WTC11 (cell line): ENCODE measurements at regions not wholly inside any gene's neighbourhood (a gene's known extent, or its start where the extent isn't known, plus 50 kb on each side); places are given as distances from the start of the nearest gene placed in this dataset.

Experiments used
- ATAC-seq: fragments of 200-7000 bp; cut with Tn5 transposase; 2 replicates; pipeline ENCODE4 v1.10.0; 2021; ENCODE audit warnings: mild to moderate bottlenecking, moderate library complexity
- CTCF ChIA-PET: fragments of 300-600 bp; sonication (Branson Sonifier 250); formaldehyde crosslinking; loops from one replicate; lab custom pipeline; 2021; ENCODE audit warnings: antibody characterized with exemption; lab: Charles Lee
- POLR2A ChIA-PET: fragments of 350-600 bp; sonication (Branson Sonifier 250); formaldehyde crosslinking; loops from one replicate; lab custom pipeline; 2021; ENCODE audit warnings: antibody characterized with exemption; lab: Charles Lee
- DNase-seq: peaks from one replicate; pipeline ENCODE4 v3.0.0; 2021; ENCODE audit warnings: low spot score
- H3K27ac Mint-ChIP-seq: 2 replicates; pipeline ENCODE4 v1.8.0; 2021; ENCODE audit warnings: mixed read lengths
- H3K27me3 Mint-ChIP-seq: 2 replicates; pipeline ENCODE4 v1.8.0; 2021; ENCODE audit warnings: low read depth, mild to moderate bottlenecking, moderate library complexity, mixed read lengths
- H3K36me3 Mint-ChIP-seq: 2 replicates; pipeline ENCODE4 v1.8.0; 2021; ENCODE audit warnings: mixed read lengths
- H3K4me1 Mint-ChIP-seq: 2 replicates; pipeline ENCODE4 v1.8.0; 2022; ENCODE audit warnings: mixed read lengths
- H3K4me3 Mint-ChIP-seq: 2 replicates; pipeline ENCODE4 v1.8.0; 2021; ENCODE audit warnings: mild to moderate bottlenecking, moderate library complexity, mixed read lengths
- H3K9me3 Mint-ChIP-seq: 2 replicates; pipeline ENCODE4 v1.8.0; 2021; ENCODE audit warnings: mixed read lengths
- CREM ChIP-seq: sonication (generic); formaldehyde crosslinking; IDR thresholded peaks from 2 replicates; pipeline ENCODE4 v1.8.1; 2022; ENCODE audit warnings: mild to moderate bottlenecking, missing genetic modification reagents, moderate library complexity
- EMX1 ChIP-seq: fragments of 250-450 bp; sonication (Bioruptor Pico); IDR thresholded peaks from 2 replicates; pipeline ENCODE4 v1.8.0; 2021; ENCODE audit warnings: mild to moderate bottlenecking
- GRHL2 ChIP-seq: fragments of 250-450 bp; sonication (Bioruptor Pico); IDR thresholded peaks from 2 replicates; pipeline ENCODE4 v1.8.0; 2022; ENCODE audit warnings: mild to moderate bottlenecking, moderate library complexity; ENCODE audit not compliant: insufficient replicate concordance, severe bottlenecking
- GTF2I ChIP-seq: fragments of 250-450 bp; sonication (Bioruptor Pico); conservative IDR thresholded peaks from 2 replicates; pipeline ENCODE4 v1.4.0; 2021; ENCODE audit warnings: mild to moderate bottlenecking
- NFATC4 ChIP-seq: fragments of 250-450 bp; sonication (Bioruptor Pico); IDR thresholded peaks from 2 replicates; pipeline ENCODE4 v1.9.0; 2021; ENCODE audit warnings: mild to moderate bottlenecking
- OVOL2 ChIP-seq: fragments of 250-450 bp; sonication (Bioruptor Pico); IDR thresholded peaks from 2 replicates; pipeline ENCODE4 v1.9.0; 2021; ENCODE audit warnings: mild to moderate bottlenecking, borderline replicate concordance
- PRRX2 ChIP-seq: fragments of 250-450 bp; sonication (Bioruptor Pico); IDR thresholded peaks from 2 replicates; pipeline ENCODE4 v1.8.0; 2021; ENCODE audit warnings: mild to moderate bottlenecking
- TEAD4 ChIP-seq: sonication (generic); formaldehyde crosslinking; IDR thresholded peaks from 2 replicates; pipeline ENCODE4 v1.8.0; 2022; ENCODE audit warnings: mild to moderate bottlenecking, missing genetic modification reagents
- ZBTB21 ChIP-seq: sonication (generic); formaldehyde crosslinking; IDR thresholded peaks from 2 replicates; pipeline ENCODE4 v1.8.1; 2023; ENCODE audit warnings: mild to moderate bottlenecking, missing genetic modification reagents, borderline replicate concordance
- ZNF396 ChIP-seq: fragments of 250-450 bp; sonication (Bioruptor Pico); IDR thresholded peaks from 2 replicates; pipeline ENCODE4 v1.8.0; 2021; ENCODE audit warnings: mild to moderate bottlenecking, moderate library complexity, borderline replicate concordance
- ZNF416 ChIP-seq: fragments of 250-450 bp; sonication (Bioruptor Pico); IDR thresholded peaks from 2 replicates; pipeline ENCODE4 v1.9.0; 2021; ENCODE audit warnings: mild to moderate bottlenecking, inconsistent platforms
- TF ChIP-seq, protein P1 (sequence below): sonication (generic); formaldehyde crosslinking; IDR thresholded peaks from 2 replicates; pipeline ENCODE4 v1.8.0; 2023; ENCODE audit warnings: mild to moderate bottlenecking, missing genetic modification reagents
- TF ChIP-seq, protein P2 (sequence below): sonication (generic); formaldehyde crosslinking; IDR thresholded peaks from 2 replicates; pipeline ENCODE4 v1.8.1; 2023; ENCODE audit warnings: mild to moderate bottlenecking, missing genetic modification reagents, borderline replicate concordance
- TF ChIP-seq, protein P3 (sequence below): sonication (generic); formaldehyde crosslinking; conservative IDR thresholded peaks from 2 replicates; pipeline ENCODE4 v1.8.1; 2022; ENCODE audit warnings: mild to moderate bottlenecking, missing genetic modification reagents
- TF ChIP-seq, protein P4 (sequence below): sonication (generic); formaldehyde crosslinking; IDR thresholded peaks from 2 replicates; pipeline ENCODE4 v1.8.1; 2023; ENCODE audit warnings: mild to moderate bottlenecking, missing genetic modification reagents
- TF ChIP-seq, protein P5 (sequence below): sonication (generic); formaldehyde crosslinking; IDR thresholded peaks from 2 replicates; pipeline ENCODE4 v1.8.0; 2022; ENCODE audit warnings: mild to moderate bottlenecking, missing genetic modification reagents
- TF ChIP-seq, protein P6 (sequence below): sonication (generic); formaldehyde crosslinking; IDR thresholded peaks from 2 replicates; pipeline ENCODE4 v1.8.1; 2022; ENCODE audit warnings: missing genetic modification reagents, borderline replicate concordance

DNA sequence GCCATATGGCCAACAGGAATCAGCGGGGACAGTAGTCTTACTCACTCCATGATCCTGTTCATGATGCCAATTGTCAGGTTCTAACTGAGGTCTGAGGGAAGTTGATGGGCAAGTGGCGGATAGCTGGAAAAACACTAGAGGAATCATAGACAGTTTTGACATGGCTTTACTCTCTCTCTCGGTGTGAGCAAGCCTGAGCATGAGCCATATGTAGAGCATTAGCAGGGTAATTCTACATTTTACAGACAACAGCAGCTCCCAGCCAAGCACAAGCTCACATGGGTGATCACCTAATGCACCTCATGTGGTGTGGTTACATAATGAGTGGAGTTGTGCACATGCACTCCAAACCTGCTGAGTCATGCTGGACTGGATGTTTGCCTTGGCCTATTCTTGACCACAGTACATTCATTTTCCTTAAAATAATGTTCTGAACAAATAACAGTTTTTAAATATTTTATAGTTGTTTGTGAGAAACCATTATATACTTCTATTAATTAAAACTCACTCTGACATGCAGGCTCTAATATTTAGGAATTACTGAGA is 429.2 kb downstream of the GPAT3 start (continued):
- TF ChIP-seq, protein P1, sequence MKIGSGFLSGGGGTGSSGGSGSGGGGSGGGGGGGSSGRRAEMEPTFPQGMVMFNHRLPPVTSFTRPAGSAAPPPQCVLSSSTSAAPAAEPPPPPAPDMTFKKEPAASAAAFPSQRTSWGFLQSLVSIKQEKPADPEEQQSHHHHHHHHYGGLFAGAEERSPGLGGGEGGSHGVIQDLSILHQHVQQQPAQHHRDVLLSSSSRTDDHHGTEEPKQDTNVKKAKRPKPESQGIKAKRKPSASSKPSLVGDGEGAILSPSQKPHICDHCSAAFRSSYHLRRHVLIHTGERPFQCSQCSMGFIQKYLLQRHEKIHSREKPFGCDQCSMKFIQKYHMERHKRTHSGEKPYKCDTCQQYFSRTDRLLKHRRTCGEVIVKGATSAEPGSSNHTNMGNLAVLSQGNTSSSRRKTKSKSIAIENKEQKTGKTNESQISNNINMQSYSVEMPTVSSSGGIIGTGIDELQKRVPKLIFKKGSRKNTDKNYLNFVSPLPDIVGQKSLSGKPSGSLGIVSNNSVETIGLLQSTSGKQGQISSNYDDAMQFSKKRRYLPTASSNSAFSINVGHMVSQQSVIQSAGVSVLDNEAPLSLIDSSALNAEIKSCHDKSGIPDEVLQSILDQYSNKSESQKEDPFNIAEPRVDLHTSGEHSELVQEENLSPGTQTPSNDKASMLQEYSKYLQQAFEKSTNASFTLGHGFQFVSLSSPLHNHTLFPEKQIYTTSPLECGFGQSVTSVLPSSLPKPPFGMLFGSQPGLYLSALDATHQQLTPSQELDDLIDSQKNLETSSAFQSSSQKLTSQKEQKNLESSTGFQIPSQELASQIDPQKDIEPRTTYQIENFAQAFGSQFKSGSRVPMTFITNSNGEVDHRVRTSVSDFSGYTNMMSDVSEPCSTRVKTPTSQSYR (CRISPR knock-in tag): no peak
- no peak for TF ChIP-seq ZBTB21 (CRISPR knock-in tag)
- TF ChIP-seq GTF2I (CRISPR knock-in tag): no peak
- TF ChIP-seq EMX1 (CRISPR knock-in tag): no peak

DNA sequence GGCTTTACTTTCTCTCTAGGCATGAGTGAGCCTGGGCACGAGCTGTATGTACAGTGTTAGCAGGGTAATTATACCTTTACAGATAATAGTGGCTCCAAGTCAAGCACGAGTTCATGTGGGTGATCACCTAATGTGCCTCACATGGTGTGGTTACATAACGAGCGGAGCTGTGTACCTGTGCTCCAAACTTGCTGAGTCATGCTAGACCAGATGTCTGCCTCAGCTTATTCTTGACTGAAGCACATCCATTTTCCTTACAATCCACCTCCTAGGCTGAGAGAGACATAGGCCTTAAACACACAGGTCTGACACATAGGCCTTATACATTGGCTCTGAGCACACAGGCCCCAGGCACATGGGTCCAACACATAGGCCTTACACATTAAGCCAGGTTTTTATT is 426.6 kb downstream of the GPAT3 start:
- Mint-ChIP-seq H3K27ac (no peak overlapping the region), H3K27me3 (no peaks in the 10 kb centered on the region), H3K9me3 (peaks cover 58% of the 10 kb centered on the region), H3K36me3 (peaks cover 33% of the 10 kb centered on the region), H3K4me3 (no peak overlapping the region), H3K4me1 (no peaks in the 10 kb centered on the region)
- ChIA-PET CTCF (no interaction called here), POLR2A (no interaction called here)
- DNase-seq (no peak), ATAC-seq (no peak)
- TF ChIP-seq, protein P2, sequence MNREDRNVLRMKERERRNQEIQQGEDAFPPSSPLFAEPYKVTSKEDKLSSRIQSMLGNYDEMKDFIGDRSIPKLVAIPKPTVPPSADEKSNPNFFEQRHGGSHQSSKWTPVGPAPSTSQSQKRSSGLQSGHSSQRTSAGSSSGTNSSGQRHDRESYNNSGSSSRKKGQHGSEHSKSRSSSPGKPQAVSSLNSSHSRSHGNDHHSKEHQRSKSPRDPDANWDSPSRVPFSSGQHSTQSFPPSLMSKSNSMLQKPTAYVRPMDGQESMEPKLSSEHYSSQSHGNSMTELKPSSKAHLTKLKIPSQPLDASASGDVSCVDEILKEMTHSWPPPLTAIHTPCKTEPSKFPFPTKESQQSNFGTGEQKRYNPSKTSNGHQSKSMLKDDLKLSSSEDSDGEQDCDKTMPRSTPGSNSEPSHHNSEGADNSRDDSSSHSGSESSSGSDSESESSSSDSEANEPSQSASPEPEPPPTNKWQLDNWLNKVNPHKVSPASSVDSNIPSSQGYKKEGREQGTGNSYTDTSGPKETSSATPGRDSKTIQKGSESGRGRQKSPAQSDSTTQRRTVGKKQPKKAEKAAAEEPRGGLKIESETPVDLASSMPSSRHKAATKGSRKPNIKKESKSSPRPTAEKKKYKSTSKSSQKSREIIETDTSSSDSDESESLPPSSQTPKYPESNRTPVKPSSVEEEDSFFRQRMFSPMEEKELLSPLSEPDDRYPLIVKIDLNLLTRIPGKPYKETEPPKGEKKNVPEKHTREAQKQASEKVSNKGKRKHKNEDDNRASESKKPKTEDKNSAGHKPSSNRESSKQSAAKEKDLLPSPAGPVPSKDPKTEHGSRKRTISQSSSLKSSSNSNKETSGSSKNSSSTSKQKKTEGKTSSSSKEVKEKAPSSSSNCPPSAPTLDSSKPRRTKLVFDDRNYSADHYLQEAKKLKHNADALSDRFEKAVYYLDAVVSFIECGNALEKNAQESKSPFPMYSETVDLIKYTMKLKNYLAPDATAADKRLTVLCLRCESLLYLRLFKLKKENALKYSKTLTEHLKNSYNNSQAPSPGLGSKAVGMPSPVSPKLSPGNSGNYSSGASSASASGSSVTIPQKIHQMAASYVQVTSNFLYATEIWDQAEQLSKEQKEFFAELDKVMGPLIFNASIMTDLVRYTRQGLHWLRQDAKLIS (CRISPR knock-in tag): no peak
- TF ChIP-seq, protein P3, sequence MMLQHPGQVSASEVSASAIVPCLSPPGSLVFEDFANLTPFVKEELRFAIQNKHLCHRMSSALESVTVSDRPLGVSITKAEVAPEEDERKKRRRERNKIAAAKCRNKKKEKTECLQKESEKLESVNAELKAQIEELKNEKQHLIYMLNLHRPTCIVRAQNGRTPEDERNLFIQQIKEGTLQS (CRISPR knock-in tag): no peak
- no peak for TF ChIP-seq ZNF416
- TF ChIP-seq ZNF396: no peak
- TF ChIP-seq, protein P4, sequence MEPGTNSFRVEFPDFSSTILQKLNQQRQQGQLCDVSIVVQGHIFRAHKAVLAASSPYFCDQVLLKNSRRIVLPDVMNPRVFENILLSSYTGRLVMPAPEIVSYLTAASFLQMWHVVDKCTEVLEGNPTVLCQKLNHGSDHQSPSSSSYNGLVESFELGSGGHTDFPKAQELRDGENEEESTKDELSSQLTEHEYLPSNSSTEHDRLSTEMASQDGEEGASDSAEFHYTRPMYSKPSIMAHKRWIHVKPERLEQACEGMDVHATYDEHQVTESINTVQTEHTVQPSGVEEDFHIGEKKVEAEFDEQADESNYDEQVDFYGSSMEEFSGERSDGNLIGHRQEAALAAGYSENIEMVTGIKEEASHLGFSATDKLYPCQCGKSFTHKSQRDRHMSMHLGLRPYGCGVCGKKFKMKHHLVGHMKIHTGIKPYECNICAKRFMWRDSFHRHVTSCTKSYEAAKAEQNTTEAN (CRISPR knock-in tag): no peak
- TF ChIP-seq PRRX2 (CRISPR knock-in tag): no peak
- TF ChIP-seq OVOL2 (CRISPR knock-in tag): no peak
- no peak for TF ChIP-seq GRHL2 (CRISPR knock-in tag)
- no peak for TF ChIP-seq NFATC4 (CRISPR knock-in tag)
- TF ChIP-seq TEAD4 (CRISPR knock-in tag): no peak
- no peak for TF ChIP-seq CREM (CRISPR knock-in tag)
- TF ChIP-seq, protein P5, sequence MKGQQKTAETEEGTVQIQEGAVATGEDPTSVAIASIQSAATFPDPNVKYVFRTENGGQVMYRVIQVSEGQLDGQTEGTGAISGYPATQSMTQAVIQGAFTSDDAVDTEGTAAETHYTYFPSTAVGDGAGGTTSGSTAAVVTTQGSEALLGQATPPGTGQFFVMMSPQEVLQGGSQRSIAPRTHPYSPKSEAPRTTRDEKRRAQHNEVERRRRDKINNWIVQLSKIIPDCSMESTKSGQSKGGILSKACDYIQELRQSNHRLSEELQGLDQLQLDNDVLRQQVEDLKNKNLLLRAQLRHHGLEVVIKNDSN (CRISPR knock-in tag): no peak
- TF ChIP-seq, protein P6, sequence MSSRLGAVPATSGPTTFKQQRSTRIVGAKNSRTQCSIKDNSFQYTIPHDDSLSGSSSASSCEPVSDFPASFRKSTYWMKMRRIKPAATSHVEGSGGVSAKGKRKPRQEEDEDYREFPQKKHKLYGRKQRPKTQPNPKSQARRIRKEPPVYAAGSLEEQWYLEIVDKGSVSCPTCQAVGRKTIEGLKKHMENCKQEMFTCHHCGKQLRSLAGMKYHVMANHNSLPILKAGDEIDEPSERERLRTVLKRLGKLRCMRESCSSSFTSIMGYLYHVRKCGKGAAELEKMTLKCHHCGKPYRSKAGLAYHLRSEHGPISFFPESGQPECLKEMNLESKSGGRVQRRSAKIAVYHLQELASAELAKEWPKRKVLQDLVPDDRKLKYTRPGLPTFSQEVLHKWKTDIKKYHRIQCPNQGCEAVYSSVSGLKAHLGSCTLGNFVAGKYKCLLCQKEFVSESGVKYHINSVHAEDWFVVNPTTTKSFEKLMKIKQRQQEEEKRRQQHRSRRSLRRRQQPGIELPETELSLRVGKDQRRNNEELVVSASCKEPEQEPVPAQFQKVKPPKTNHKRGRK (CRISPR knock-in tag): no peak
